Astrocyte of the cerebellum (primary cell): ENCODE measurements at regions not wholly inside any gene's neighbourhood (a gene's known extent, or its start where the extent isn't known, plus 50 kb on each side); places are given as distances from the start of the nearest gene placed in this dataset.
A peak's percentile ranks its signal among the peaks of the same experiment; 100 is the strongest.

Source experiments
- DNase-seq: peaks from one replicate; pipeline ENCODE4 v3.0.0-alpha.2; 2011; ENCODE audit warnings: low read depth
- H3K4me3 ChIP-seq: 2 replicates; pipeline ENCODE4 v1.5.1; 2011; ENCODE audit warnings: mild to moderate bottlenecking, low read depth, low read length, moderate library complexity
- CTCF ChIP-seq: IDR thresholded peaks from 2 replicates; pipeline ENCODE4 v1.5.1; 2012; ENCODE audit warnings: low read length, low read depth, moderate library complexity, mild to moderate bottlenecking; ENCODE audit errors: missing control alignments
- in situ Hi-C: cut with HindIII; loops from 2 replicates; pipeline ENCODE4 v1.10.0; 2017; ENCODE audit warnings: low sequenced_read_pairs

GRCh38 chr5:73317523-73317922 lies 131.1 kb downstream of the FOXD1 start:
- TF ChIP-seq CTCF = no peak
- in situ Hi-C loops = loop anchor here (25.0 kb wide), 1 partner anchor 120 kb away; the partner anchor contains the start of gene FOXD1
- no peak for DNase-seq
- no peak overlapping the region for H3K4me3 ChIP-seq

- in situ Hi-C loops = loop anchor here (25.0 kb wide), 1 partner anchor 123 kb away; the partner anchor contains the start of gene FOXD1
- no peak for DNase-seq
Observed at GRCh38 chr5:73314395-73315257, 134.0 kb downstream of the FOXD1 start.

DNA sequence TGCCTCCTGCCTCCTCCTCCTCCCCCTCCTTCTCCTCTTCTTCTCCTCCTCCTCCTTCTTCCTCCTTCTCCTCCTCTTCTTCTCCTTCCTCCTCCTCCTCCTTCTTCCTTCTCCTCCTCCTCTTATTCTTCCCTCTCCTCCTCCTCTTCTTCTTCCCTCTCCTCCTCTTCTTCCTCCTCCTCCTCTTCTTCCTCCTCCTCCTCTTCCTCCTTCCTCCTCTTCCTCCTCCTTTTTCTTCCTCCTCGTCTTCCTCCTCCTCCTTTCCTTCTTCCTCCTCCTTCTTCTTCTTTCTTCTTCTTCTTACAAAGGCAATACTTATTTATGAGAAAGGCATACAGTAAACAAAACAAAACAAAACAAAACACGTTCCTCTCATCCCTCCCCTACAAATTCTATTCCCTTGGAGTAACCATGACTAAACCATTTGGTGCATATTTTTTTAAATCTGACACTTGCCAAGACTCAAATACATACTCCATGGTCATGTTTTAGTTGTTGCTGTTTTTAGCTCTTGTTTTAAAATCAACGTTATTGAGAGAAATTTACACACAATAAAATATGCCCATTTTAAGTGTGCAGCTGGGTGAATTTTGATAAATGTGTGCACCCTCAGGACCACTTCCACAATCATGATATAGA lies 135.6 kb downstream of the FOXD1 start:
- TF ChIP-seq CTCF = no peak
- DNase-seq = no peak
- in situ Hi-C loops = loop anchor here (25.0 kb wide), 1 partner anchor 124 kb away; the partner anchor contains the start of gene FOXD1

More at GRCh38 chr5:73314395-73315257, 134.0 kb downstream of the FOXD1 start:
- no peak for TF ChIP-seq CTCF
- H3K4me3 ChIP-seq = no peak overlapping the region

GRCh38 chr5:73312146-73312871 lies 136.3 kb downstream of the FOXD1 start:
- H3K4me3 ChIP-seq = no peak overlapping the region
- TF ChIP-seq CTCF = peak; percentile 73
- in situ Hi-C loops = loop anchor here (25.0 kb wide), 1 partner anchor 125 kb away; the partner anchor contains the start of gene FOXD1

More for the DNA sequence above, 135.6 kb downstream of the FOXD1 start:
- H3K4me3 ChIP-seq = no peak overlapping the region

GRCh38 chr5:73311291-73312110 lies 137.1 kb downstream of the FOXD1 start:
- in situ Hi-C loops = loop anchor here (25.0 kb wide), 1 partner anchor 126 kb away; the partner anchor contains the start of gene FOXD1
- peak; percentile 68 for DNase-seq
- TF ChIP-seq CTCF = peak; percentile 1
- H3K4me3 ChIP-seq = no peak overlapping the region

More at GRCh38 chr5:73312146-73312871, 136.3 kb downstream of the FOXD1 start:
- DNase-seq = peak; percentile 97
